Fibroblast of lung (primary cell): ENCODE measurements at regions not wholly inside any gene's neighbourhood (a gene's known extent, or its start where the extent isn't known, plus 50 kb on each side); places are given as distances from the start of the nearest gene placed in this dataset.

ENCODE experiments used
- DNase-seq, 2 donors: peaks; one replicate each; pipeline versions ENCODE4 v3.0.0 to v3.0.0-alpha.2; 2010; ENCODE audit warnings: low read depth in 2 of 2
- H2AFZ ChIP-seq: 2 replicates; pipeline ENCODE4 v1.5.1; 2012; ENCODE audit warnings: low read length, control low read depth, inconsistent platforms
- H3K27ac ChIP-seq: 2 replicates; pipeline ENCODE4 v1.5.1; 2011; ENCODE audit warnings: low read length, control low read depth; ENCODE audit not compliant: insufficient read depth
- H3K27me3 ChIP-seq: 2 replicates; pipeline ENCODE4 v1.5.1; 2011; ENCODE audit warnings: mild to moderate bottlenecking, low read length; ENCODE audit not compliant: control insufficient read depth, insufficient read depth
- H3K36me3 ChIP-seq: 2 replicates; pipeline ENCODE4 v1.5.1; 2011; ENCODE audit warnings: low read length; ENCODE audit not compliant: control insufficient read depth, insufficient read depth
- H3K4me1 ChIP-seq: 2 replicates; pipeline ENCODE4 v1.5.1; 2011; ENCODE audit warnings: low read length; ENCODE audit not compliant: control insufficient read depth, insufficient read depth; ENCODE audit errors: extremely low read depth
- H3K4me2 ChIP-seq: 2 replicates; pipeline ENCODE4 v1.5.1; 2011; ENCODE audit warnings: low read length, control low read depth; ENCODE audit not compliant: insufficient read depth; ENCODE audit errors: extremely low read depth
- H3K4me3 ChIP-seq, 4 experiments: fragments of 200-600 bp in 1 of 4; sonication (generic) in 1 of 4; replicated peaks in 1 of 4; 2 replicates each; pipeline ENCODE4 v1.5.1; 2011 to 2016; ENCODE audit warnings: low read length in 4 of 4, low read depth in 3 of 4, mild to moderate bottlenecking in 3 of 4, control low read depth in 2 of 4, inconsistent platforms in 1 of 4, mixed read lengths in 1 of 4; ENCODE audit not compliant: insufficient read depth in 1 of 4; ENCODE audit errors: control extremely low read depth in 1 of 4
- H3K79me2 ChIP-seq: 2 replicates; pipeline ENCODE4 v1.5.1; 2012; ENCODE audit warnings: mild to moderate bottlenecking, low read length, inconsistent platforms; ENCODE audit not compliant: control insufficient read depth, insufficient read depth
- H3K9ac ChIP-seq: 2 replicates; pipeline ENCODE4 v1.5.1; 2011; ENCODE audit warnings: mild to moderate bottlenecking, low read length, control low read depth; ENCODE audit not compliant: insufficient read depth
- H3K9me3 ChIP-seq: 2 replicates; pipeline ENCODE4 v1.5.1; 2012; ENCODE audit warnings: low read depth, low read length; ENCODE audit not compliant: control insufficient read depth, insufficient read depth
- H4K20me1 ChIP-seq: 2 replicates; pipeline ENCODE4 v1.5.1; 2011; ENCODE audit warnings: low read length; ENCODE audit not compliant: control insufficient read depth, insufficient read depth; ENCODE audit errors: extremely low read depth
- CTCF ChIP-seq, 2 donors: IDR thresholded peaks in 1 of 2; conservative IDR thresholded peaks in 1 of 2; 1 replicate in 1 of 2; 2 replicates in 1 of 2; pipeline ENCODE4 v1.5.1; 2011 to 2012; ENCODE audit warnings: low read length in 2 of 2, control low read depth in 1 of 2, inconsistent platforms in 1 of 2, low read depth in 1 of 2, mild to moderate bottlenecking in 1 of 2
- EZH2 ChIP-seq: IDR thresholded peaks from 2 replicates; pipeline ENCODE4 v1.5.1; 2012; ENCODE audit warnings: low read length, control low read depth, mild to moderate bottlenecking; ENCODE audit errors: missing control alignments

GRCh38 chr1:199168888-199169585, 530.2 kb downstream of the PTPRC start:
- no peak for TF ChIP-seq CTCF (conservative IDR thresholded peaks at IDR 0.05 in 1 of 2, IDR thresholded peaks at IDR 0.05 in 1 of 2; ENCODE audit: low read depth in 1 of 2, low read length in 2 of 2)
- TF ChIP-seq EZH2 = no peak
- Histone ChIP-seq H3K27me3 (no peaks in the 10 kb centered on the region), H3K9ac (no peak overlapping the region), H3K9me3 (no peaks in the 10 kb centered on the region), H2AFZ (no peak overlapping the region), H3K4me3 (no peak overlapping the region), H3K79me2 (no peaks in the 10 kb centered on the region), H3K4me2 (no peak overlapping the region), H3K36me3 (no peaks in the 10 kb centered on the region), H3K4me1 (no peaks in the 10 kb centered on the region), H4K20me1 (no peaks in the 10 kb centered on the region), H3K27ac (no peak overlapping the region)
- no peak for DNase-seq

- no peaks in the 10 kb centered on the region for H3K27me3 ChIP-seq
- no peak overlapping the region for H3K4me3 ChIP-seq
- no peaks in the 10 kb centered on the region for H3K9me3 ChIP-seq
- TF ChIP-seq EZH2 = no peak
- no peak for TF ChIP-seq CTCF (conservative IDR thresholded peaks at IDR 0.05 in 1 of 2, IDR thresholded peaks at IDR 0.05 in 1 of 2; ENCODE audit: low read depth in 1 of 2, low read length in 2 of 2)
- H3K9ac ChIP-seq = no peak overlapping the region
- no peak overlapping the region for H3K4me2 ChIP-seq
- no peaks in the 10 kb centered on the region for H4K20me1 ChIP-seq
- H3K27ac ChIP-seq = no peak overlapping the region
- H3K4me1 ChIP-seq = no peaks in the 10 kb centered on the region
- DNase-seq = peak in 1 of 2 donors; percentile 20
- H2AFZ ChIP-seq = no peak overlapping the region
- H3K36me3 ChIP-seq = no peaks in the 10 kb centered on the region
- H3K79me2 ChIP-seq = no peaks in the 10 kb centered on the region
These were observed 531.9 kb downstream of the PTPRC start for GRCh38 chr1:199170711-199171110.

- no peak overlapping the region for H3K27ac ChIP-seq
- H3K9ac ChIP-seq = no peak overlapping the region
- TF ChIP-seq EZH2 (no peak), CTCF (conservative IDR thresholded peaks at IDR 0.05 in 1 of 2, IDR thresholded peaks at IDR 0.05 in 1 of 2; ENCODE audit: low read depth in 1 of 2, low read length in 2 of 2) (no peak)
- no peaks in the 10 kb centered on the region for H3K79me2 ChIP-seq
- no peaks in the 10 kb centered on the region for H3K27me3 ChIP-seq
- no peaks in the 10 kb centered on the region for H3K36me3 ChIP-seq
- no peaks in the 10 kb centered on the region for H3K9me3 ChIP-seq
- DNase-seq = peak in 1 of 2 donors; percentile 32
- no peak overlapping the region for H3K4me3 ChIP-seq
- H3K4me2 ChIP-seq = no peak overlapping the region
- H4K20me1 ChIP-seq = no peaks in the 10 kb centered on the region
- H2AFZ ChIP-seq = no peak overlapping the region
- H3K4me1 ChIP-seq = no peaks in the 10 kb centered on the region
These were observed 533.6 kb downstream of the PTPRC start for GRCh38 chr1:199172171-199173124.
